CD4-positive, alpha-beta T cell (primary cell): ENCODE measurements at regions not wholly inside any gene's neighbourhood (a gene's known extent, or its start where the extent isn't known, plus 50 kb on each side); places are given as distances from the start of the nearest gene placed in this dataset.
A peak's percentile ranks its signal among the peaks of the same experiment; 100 is the strongest.

Experiments used
- ATAC-seq: fragments of 200-7000 bp; cut with Tn5 transposase; one replicate; pipeline ENCODE4 v1.10.0; 2022; ENCODE audit warnings: mild to moderate bottlenecking; ENCODE audit not compliant: poor library complexity
- CTCF ChIA-PET: fragments of 350-600 bp; sonication (Branson Sonifier 250); formaldehyde crosslinking; loops from one replicate; lab custom pipeline; 2021; ENCODE audit warnings: antibody characterized with exemption, inconsistent platforms; lab: Charles Lee
- POLR2A ChIA-PET: fragments of 350-600 bp; sonication (Branson Sonifier 250); formaldehyde crosslinking; loops from one replicate; lab custom pipeline; 2021; ENCODE audit warnings: antibody characterized with exemption, inconsistent platforms; lab: Charles Lee
- DNase-seq, 14 experiments: peaks; one replicate each; pipeline ENCODE4 v3.0.0-alpha.2; 2013 to 2020; ENCODE audit warnings: mixed read lengths in 2 of 14
- H3K27ac ChIP-seq, 2 donors: one replicate each; pipeline versions ENCODE4 v1.5.1 to v1.7.0; 2013; ENCODE audit warnings: low read length in 2 of 2, low read depth in 1 of 2, mild to moderate bottlenecking in 1 of 2
- H3K27me3 ChIP-seq, 2 experiments: 1 replicate in 1 of 2; 2 replicates in 1 of 2; pipeline versions ENCODE4 v1.6.1 to v1.7.0; 2013; ENCODE audit warnings: low read length in 2 of 2, control low read depth in 1 of 2, mild to moderate bottlenecking in 1 of 2, moderate library complexity in 1 of 2; ENCODE audit not compliant: insufficient read depth in 2 of 2, control insufficient read depth in 1 of 2
- H3K36me3 ChIP-seq: one replicate; pipeline ENCODE4 v1.6.1; 2013; ENCODE audit warnings: low read length, control low read depth; ENCODE audit not compliant: insufficient read depth
- H3K4me1 ChIP-seq: one replicate; pipeline ENCODE4 v1.6.1; 2013; ENCODE audit warnings: low read length, control low read depth; ENCODE audit not compliant: insufficient read depth
- H3K4me3 ChIP-seq: one replicate; pipeline ENCODE4 v1.5.1; 2013; ENCODE audit warnings: mild to moderate bottlenecking, low read length, moderate library complexity
- H3K9me3 ChIP-seq, 2 experiments: 1 replicate in 1 of 2; 2 replicates in 1 of 2; pipeline versions ENCODE4 v1.6.1 to v1.7.0; 2013; ENCODE audit warnings: low read length in 2 of 2, mild to moderate bottlenecking in 2 of 2, control low read depth in 1 of 2, moderate library complexity in 1 of 2; ENCODE audit not compliant: control insufficient read depth in 1 of 2, insufficient read depth in 1 of 2
- H3K27ac Mint-ChIP-seq: one replicate; pipeline ENCODE4 v1.8.0; 2020; ENCODE audit warnings: mixed read lengths
- H3K27me3 Mint-ChIP-seq: one replicate; pipeline ENCODE4 v1.8.0; 2021; ENCODE audit warnings: mixed read lengths
- H3K36me3 Mint-ChIP-seq: one replicate; pipeline ENCODE4 v1.8.0; 2021; ENCODE audit warnings: low read depth, mixed read lengths
- H3K4me1 Mint-ChIP-seq: one replicate; pipeline ENCODE4 v1.8.0; 2021; ENCODE audit warnings: low read depth, mixed read lengths
- H3K4me3 Mint-ChIP-seq: one replicate; pipeline ENCODE4 v1.8.0; 2020; ENCODE audit warnings: mild to moderate bottlenecking, mixed read lengths
- H3K9me3 Mint-ChIP-seq: one replicate; pipeline ENCODE4 v1.8.0; 2020; ENCODE audit warnings: mixed read lengths
- CTCF ChIP-seq: fragments of 200-600 bp; IDR thresholded peaks from one replicate; pipeline ENCODE4 v1.8.0; 2022; ENCODE audit warnings: antibody characterized with exemption, mild to moderate bottlenecking
- intact Hi-C, 2 experiments: fragments of 100-400 bp; cut with DNase I in 1 of 2; cut with micrococcal nuclease in 1 of 2; formaldehyde crosslinking; loops; one replicate each; pipeline versions ENCODE4 v1.15.1 to v1.9.0; 2023 to 2025; cut with DNase I, micrococcal nuclease

- Mint-ChIP-seq H3K4me1 (peaks cover 8% of the 10 kb centered on the region), H3K9me3 (no peaks in the 10 kb centered on the region), H3K27ac (no peak overlapping the region), H3K36me3 (no peaks in the 10 kb centered on the region), H3K27me3 (no peaks in the 10 kb centered on the region), H3K4me3 (no peak overlapping the region)
- H3K9me3 ChIP-seq, result no peaks in the 10 kb centered on the region
- no peak overlapping the region for H3K4me3 ChIP-seq
- H3K4me1 ChIP-seq, result peaks cover 5% of the 10 kb centered on the region
- ChIA-PET CTCF (no interaction called here), POLR2A (no interaction called here)
- DNase-seq (no peak), ATAC-seq (no peak)
- H3K36me3 ChIP-seq, result no peaks in the 10 kb centered on the region
- no peaks in the 10 kb centered on the region for H3K27me3 ChIP-seq
- intact Hi-C loops, result no loop called here
- H3K27ac ChIP-seq, result no peak overlapping the region
- no peak for TF ChIP-seq CTCF
These were observed 114.3 kb upstream of the PELI1 start for GRCh38 chr2:64258566-64258965.

GRCh38 chr2:64259312-64259711, 115.1 kb upstream of the PELI1 start:
- H3K4me1 Mint-ChIP-seq, result peaks cover 8% of the 10 kb centered on the region
- intact Hi-C loops, result no loop called here
- no peak overlapping the region for H3K27ac ChIP-seq
- no peak overlapping the region for H3K4me3 ChIP-seq
- no peak for DNase-seq
- no peak overlapping the region for H3K4me3 Mint-ChIP-seq
- H3K36me3 ChIP-seq, result no peaks in the 10 kb centered on the region
- H3K4me1 ChIP-seq, result peaks cover 5% of the 10 kb centered on the region
- no peaks in the 10 kb centered on the region for H3K36me3 Mint-ChIP-seq
- no peak for TF ChIP-seq CTCF
- no peaks in the 10 kb centered on the region for H3K9me3 ChIP-seq
- no peak for ATAC-seq
- H3K27me3 ChIP-seq, result no peaks in the 10 kb centered on the region
- CTCF ChIA-PET, result no interaction called here
- no peaks in the 10 kb centered on the region for H3K27me3 Mint-ChIP-seq
- POLR2A ChIA-PET, result interaction anchor here (2.0 kb wide), 1 partner anchor 36 kb away, joined by 6 read pairs; no protein-coding TSS in a partner anchor
- H3K9me3 Mint-ChIP-seq, result no peaks in the 10 kb centered on the region
- H3K27ac Mint-ChIP-seq, result no peak overlapping the region

- Histone ChIP-seq H3K4me1 (peaks cover 5% of the 10 kb centered on the region), H3K36me3 (no peaks in the 10 kb centered on the region), H3K4me3 (peak overlapping the region; percentile 40), H3K9me3 (no peaks in the 10 kb centered on the region), H3K27me3 (no peaks in the 10 kb centered on the region), H3K27ac (peak overlapping the region in 1 of 2 donors; percentile 37)
- Mint-ChIP-seq H3K4me1 (peaks cover 8% of the 10 kb centered on the region), H3K27me3 (no peaks in the 10 kb centered on the region), H3K9me3 (no peaks in the 10 kb centered on the region), H3K4me3 (peak overlapping the region; percentile 77), H3K36me3 (no peaks in the 10 kb centered on the region), H3K27ac (peak overlapping the region; percentile 47)
- ChIA-PET POLR2A (interaction anchor here (0.8 to 2.0 kb wide), 5 partner anchors 9 to 118 kb away, joined by 3 to 6 read pairs (median 4); no protein-coding TSS in a partner anchor), CTCF (no interaction called here)
- no peak for DNase-seq
- ATAC-seq, result no peak
- intact Hi-C loops, result no loop called here
- no peak for TF ChIP-seq CTCF
These were observed 116.0 kb upstream of the PELI1 start for GRCh38 chr2:64260093-64260803.
